K562 (cell line): ENCODE measurements at regions not wholly inside any gene's neighbourhood (a gene's known extent, or its start where the extent isn't known, plus 50 kb on each side); places are given as distances from the start of the nearest gene placed in this dataset.

ENCODE experiments used
- FOS ChIP-seq: IDR thresholded peaks from 3 replicates; pipeline ENCODE4 v1.6.1; 2011; ENCODE audit not compliant: insufficient read length; ENCODE audit errors: extremely low read depth
- ZBTB1 ChIP-seq: sonication (generic); formaldehyde crosslinking; IDR thresholded peaks from 2 replicates; pipeline ENCODE4 v1.8.1; 2023; ENCODE audit warnings: missing genetic modification reagents, low read depth, mild to moderate bottlenecking, borderline replicate concordance
- ZFP30 ChIP-seq: fragments of 250-450 bp; sonication (Bioruptor Pico); IDR thresholded peaks from 2 replicates; pipeline ENCODE4 v1.8.0; 2022; ENCODE audit warnings: moderate library complexity, mild to moderate bottlenecking, inconsistent platforms, borderline replicate concordance
- TF ChIP-seq, protein P1 (sequence below), 3 experiments: IDR thresholded peaks in 2 of 3; conservative IDR thresholded peaks in 1 of 3; 2 replicates each; pipeline ENCODE4 v1.5.1; 2011 to 2012; ENCODE audit warnings: low read length in 3 of 3, mild to moderate bottlenecking in 3 of 3, control low read depth in 2 of 3, improper control_type of control experiment in 1 of 3, inconsistent platforms in 1 of 3, low read depth in 1 of 3, mixed read lengths in 1 of 3, moderate library complexity in 1 of 3; ENCODE audit not compliant: insufficient read depth in 2 of 3
- TF ChIP-seq, protein P2 (sequence below): fragments of 450-650 bp; formaldehyde crosslinking; IDR thresholded peaks from 2 replicates; pipeline ENCODE4 v1.4.0; 2022; ENCODE audit warnings: mild to moderate bottlenecking, moderate library complexity

DNA sequence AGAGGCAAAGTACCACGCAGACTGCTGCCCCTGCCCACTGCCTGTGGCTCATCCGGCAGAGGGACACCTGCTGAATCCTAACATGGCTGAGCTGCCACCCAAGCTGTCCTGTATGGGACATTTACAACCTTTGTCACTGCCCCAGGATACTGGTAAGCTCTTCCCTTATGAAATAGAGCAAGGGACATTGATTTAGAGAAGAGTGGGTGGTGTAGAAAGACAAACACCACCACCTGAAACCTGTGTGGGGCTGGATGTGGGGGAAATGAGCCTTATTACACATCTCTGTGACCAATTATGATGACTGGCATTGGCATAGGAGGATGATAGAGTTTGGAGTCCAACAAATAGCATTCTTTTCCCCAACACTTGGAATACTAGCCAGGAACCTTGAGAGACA lies 81.2 kb upstream of the GZMB start:
- TF ChIP-seq, protein P1, sequence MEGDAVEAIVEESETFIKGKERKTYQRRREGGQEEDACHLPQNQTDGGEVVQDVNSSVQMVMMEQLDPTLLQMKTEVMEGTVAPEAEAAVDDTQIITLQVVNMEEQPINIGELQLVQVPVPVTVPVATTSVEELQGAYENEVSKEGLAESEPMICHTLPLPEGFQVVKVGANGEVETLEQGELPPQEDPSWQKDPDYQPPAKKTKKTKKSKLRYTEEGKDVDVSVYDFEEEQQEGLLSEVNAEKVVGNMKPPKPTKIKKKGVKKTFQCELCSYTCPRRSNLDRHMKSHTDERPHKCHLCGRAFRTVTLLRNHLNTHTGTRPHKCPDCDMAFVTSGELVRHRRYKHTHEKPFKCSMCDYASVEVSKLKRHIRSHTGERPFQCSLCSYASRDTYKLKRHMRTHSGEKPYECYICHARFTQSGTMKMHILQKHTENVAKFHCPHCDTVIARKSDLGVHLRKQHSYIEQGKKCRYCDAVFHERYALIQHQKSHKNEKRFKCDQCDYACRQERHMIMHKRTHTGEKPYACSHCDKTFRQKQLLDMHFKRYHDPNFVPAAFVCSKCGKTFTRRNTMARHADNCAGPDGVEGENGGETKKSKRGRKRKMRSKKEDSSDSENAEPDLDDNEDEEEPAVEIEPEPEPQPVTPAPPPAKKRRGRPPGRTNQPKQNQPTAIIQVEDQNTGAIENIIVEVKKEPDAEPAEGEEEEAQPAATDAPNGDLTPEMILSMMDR (IDR thresholded peaks at IDR 0.05 in 2 of 3, conservative IDR thresholded peaks at IDR 0.05 in 1 of 3; ENCODE audit: insufficient read depth in 2 of 3, low read depth in 1 of 3, low read length in 3 of 3): no peak
- TF ChIP-seq ZFP30 (CRISPR knock-in tag): no peak
- TF ChIP-seq FOS: no peak
- TF ChIP-seq, protein P2, sequence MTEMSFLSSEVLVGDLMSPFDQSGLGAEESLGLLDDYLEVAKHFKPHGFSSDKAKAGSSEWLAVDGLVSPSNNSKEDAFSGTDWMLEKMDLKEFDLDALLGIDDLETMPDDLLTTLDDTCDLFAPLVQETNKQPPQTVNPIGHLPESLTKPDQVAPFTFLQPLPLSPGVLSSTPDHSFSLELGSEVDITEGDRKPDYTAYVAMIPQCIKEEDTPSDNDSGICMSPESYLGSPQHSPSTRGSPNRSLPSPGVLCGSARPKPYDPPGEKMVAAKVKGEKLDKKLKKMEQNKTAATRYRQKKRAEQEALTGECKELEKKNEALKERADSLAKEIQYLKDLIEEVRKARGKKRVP (CRISPR knock-in tag): no peak
- TF ChIP-seq ZBTB1 (CRISPR knock-in tag): no peak
